ENCODE measurements at regions not wholly inside any gene's neighbourhood (a gene's known extent, or its start where the extent isn't known, plus 50 kb on each side); places are given as distances from the start of the nearest gene placed in this dataset.
"Not testable (repeated sequence)": the region's sequence is repeated elsewhere in the genome, so short reads cannot be mapped to it uniquely, and the experiment has no call there.

GRCh38 chr4:173635395-173635794 lies 105.4 kb upstream of the HAND2 start:
- Histone ChIP-seq H3K79me2 (ENCODE audit: control insufficient read depth, low read length) (no peaks in the 10 kb centered on the region), H4K20me1 (ENCODE audit: control insufficient read depth, insufficient read depth, low read depth, low read length) (no peaks in the 10 kb centered on the region), H3K27ac (ENCODE audit: low read depth, low read length) (no peak overlapping the region)

GRCh38 chr4:173626277-173626676 lies 96.2 kb upstream of the HAND2 start:
- no peaks in the 10 kb centered on the region for H3K4me1 ChIP-seq (ENCODE audit: control insufficient read depth, low read length)
- no peaks in the 10 kb centered on the region for H4K20me1 ChIP-seq (ENCODE audit: control insufficient read depth, insufficient read depth, low read depth, low read length)
- H3K79me2 ChIP-seq (ENCODE audit: control insufficient read depth, low read length), result no peaks in the 10 kb centered on the region
- H3K36me3 ChIP-seq (ENCODE audit: control insufficient read depth, low read length), result no peaks in the 10 kb centered on the region
- H3K4me3 ChIP-seq (ENCODE audit: low read length), result no peak overlapping the region
- H3K9me3 ChIP-seq (ENCODE audit: control insufficient read depth, insufficient read depth, low read length), result peaks cover 9% of the 10 kb centered on the region
- H3K27me3 ChIP-seq (ENCODE audit: control insufficient read depth, low read length), result no peaks in the 10 kb centered on the region
- H3K27ac ChIP-seq (ENCODE audit: low read depth, low read length), result no peak overlapping the region
- H3K9me2 ChIP-seq (replicated peaks; ENCODE audit: control insufficient read depth, low read length), result no peaks in the 10 kb centered on the region
- no peak overlapping the region for H3K4me2 ChIP-seq (ENCODE audit: low read length)
- H3F3A ChIP-seq (ENCODE audit: control insufficient read depth, insufficient read depth), result no peaks in the 10 kb centered on the region
- TF ChIP-seq EZH2phosphoT487 (IDR thresholded peaks at IDR 0.05; ENCODE audit: borderline replicate concordance, low read length), result no peak
- TF ChIP-seq, protein P1, sequence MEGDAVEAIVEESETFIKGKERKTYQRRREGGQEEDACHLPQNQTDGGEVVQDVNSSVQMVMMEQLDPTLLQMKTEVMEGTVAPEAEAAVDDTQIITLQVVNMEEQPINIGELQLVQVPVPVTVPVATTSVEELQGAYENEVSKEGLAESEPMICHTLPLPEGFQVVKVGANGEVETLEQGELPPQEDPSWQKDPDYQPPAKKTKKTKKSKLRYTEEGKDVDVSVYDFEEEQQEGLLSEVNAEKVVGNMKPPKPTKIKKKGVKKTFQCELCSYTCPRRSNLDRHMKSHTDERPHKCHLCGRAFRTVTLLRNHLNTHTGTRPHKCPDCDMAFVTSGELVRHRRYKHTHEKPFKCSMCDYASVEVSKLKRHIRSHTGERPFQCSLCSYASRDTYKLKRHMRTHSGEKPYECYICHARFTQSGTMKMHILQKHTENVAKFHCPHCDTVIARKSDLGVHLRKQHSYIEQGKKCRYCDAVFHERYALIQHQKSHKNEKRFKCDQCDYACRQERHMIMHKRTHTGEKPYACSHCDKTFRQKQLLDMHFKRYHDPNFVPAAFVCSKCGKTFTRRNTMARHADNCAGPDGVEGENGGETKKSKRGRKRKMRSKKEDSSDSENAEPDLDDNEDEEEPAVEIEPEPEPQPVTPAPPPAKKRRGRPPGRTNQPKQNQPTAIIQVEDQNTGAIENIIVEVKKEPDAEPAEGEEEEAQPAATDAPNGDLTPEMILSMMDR (IDR thresholded peaks at IDR 0.05; ENCODE audit: low read depth, low read length, poor library complexity, severe bottlenecking), result no peak

More at GRCh38 chr4:173635395-173635794, 105.4 kb upstream of the HAND2 start:
- Histone ChIP-seq H3K4me2 (ENCODE audit: low read length) (no peak overlapping the region), H3K4me1 (ENCODE audit: control insufficient read depth, low read length) (no peaks in the 10 kb centered on the region), H3K4me3 (ENCODE audit: low read length) (no peak overlapping the region), H3K9me3 (ENCODE audit: control insufficient read depth, insufficient read depth, low read length) (no peaks in the 10 kb centered on the region; the same call in 1 of the 2 replicates), H3K36me3 (ENCODE audit: control insufficient read depth, low read length) (no peaks in the 10 kb centered on the region), H3K9me2 (replicated peaks; ENCODE audit: control insufficient read depth, low read length) (no peaks in the 10 kb centered on the region), H3K27me3 (ENCODE audit: control insufficient read depth, low read length) (no peaks in the 10 kb centered on the region), H3F3A (ENCODE audit: control insufficient read depth, insufficient read depth) (no peaks in the 10 kb centered on the region)
- TF ChIP-seq, protein P1 (IDR thresholded peaks at IDR 0.05; ENCODE audit: low read depth, low read length, poor library complexity, severe bottlenecking), result no peak

DNA sequence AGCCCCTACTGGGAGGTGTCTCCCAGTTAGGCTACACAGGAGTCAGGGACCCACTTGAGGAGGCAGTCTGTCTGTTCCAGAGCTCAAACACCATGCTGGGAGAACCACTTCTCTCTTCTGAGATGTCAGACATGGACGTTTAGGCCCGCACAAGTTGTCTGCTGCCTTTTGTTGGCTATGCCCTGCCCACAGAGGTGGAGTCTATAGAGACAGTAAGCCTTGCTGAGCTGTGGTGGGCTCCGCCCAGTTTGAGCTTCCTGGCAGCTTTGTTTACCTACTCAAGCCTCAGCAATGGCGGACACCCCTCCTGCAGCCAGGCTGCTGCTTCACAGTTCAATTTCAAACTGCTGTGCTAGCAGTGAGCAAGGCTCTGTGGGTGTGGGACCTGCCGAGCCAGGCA lies 88.6 kb upstream of the HAND2 start:
- H3K36me3 ChIP-seq (ENCODE audit: control insufficient read depth, low read length); H3K9me3 ChIP-seq (ENCODE audit: control insufficient read depth, insufficient read depth, low read length); H4K20me1 ChIP-seq (ENCODE audit: control insufficient read depth, insufficient read depth, low read depth, low read length); H3K4me3 ChIP-seq (ENCODE audit: low read length); H3K27me3 ChIP-seq (ENCODE audit: control insufficient read depth, low read length); H3K4me2 ChIP-seq (ENCODE audit: low read length); H3K79me2 ChIP-seq (ENCODE audit: control insufficient read depth, low read length); H3K27ac ChIP-seq (ENCODE audit: low read depth, low read length); H3K4me1 ChIP-seq (ENCODE audit: control insufficient read depth, low read length); H3K9me2 ChIP-seq (replicated peaks; ENCODE audit: control insufficient read depth, low read length); H3F3A ChIP-seq (ENCODE audit: control insufficient read depth, insufficient read depth): not testable (repeated sequence)

DNA sequence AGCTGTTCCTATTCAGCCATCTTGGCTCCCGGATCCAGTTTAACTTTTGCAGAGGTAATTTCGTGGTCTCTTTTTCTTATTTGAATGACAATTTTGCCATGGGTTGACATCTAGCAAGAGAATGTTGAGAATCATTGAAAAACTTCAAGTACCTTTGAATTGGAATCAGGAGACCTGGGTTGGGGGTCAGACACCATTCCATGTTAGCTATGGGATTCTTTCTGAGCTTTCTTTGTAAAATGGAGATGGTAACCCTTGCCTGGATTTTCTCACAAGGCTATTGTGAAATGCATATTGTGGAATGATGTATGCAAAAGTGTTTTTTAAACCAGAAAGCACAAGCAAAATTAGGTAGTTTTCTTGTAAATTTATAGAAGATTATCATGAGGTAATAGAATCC lies 79.1 kb upstream of the HAND2 start:
- H3K27ac ChIP-seq (ENCODE audit: low read depth, low read length), result no peak overlapping the region

DNA sequence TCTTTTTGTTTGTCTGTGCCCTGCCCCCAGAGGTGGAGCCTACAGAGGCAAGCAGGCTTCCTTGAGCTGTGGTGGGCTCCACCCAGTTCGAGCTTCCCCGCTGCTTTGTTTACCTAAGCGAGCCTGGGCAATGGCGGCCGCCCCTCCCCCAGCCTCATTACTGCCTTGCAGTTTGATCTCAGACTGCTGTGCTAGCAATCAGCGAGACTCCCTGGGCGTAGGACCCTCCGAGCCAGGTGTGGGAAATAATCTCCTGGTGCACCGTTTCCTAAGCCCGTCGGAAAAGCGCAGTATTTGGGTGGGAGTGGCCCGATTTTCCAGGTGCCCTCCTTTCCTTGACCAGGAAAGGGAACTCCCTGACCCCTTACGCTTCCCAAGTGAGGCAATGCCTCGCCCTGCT lies 78.6 kb upstream of the HAND2 start:
- not testable (repeated sequence) for H3K4me1 ChIP-seq (ENCODE audit: control insufficient read depth, low read length); H3F3A ChIP-seq (ENCODE audit: control insufficient read depth, insufficient read depth); H3K4me2 ChIP-seq (ENCODE audit: low read length)

More for the DNA sequence above, 79.1 kb upstream of the HAND2 start:
- Histone ChIP-seq H3K36me3 (ENCODE audit: control insufficient read depth, low read length) (no peaks in the 10 kb centered on the region), H3K79me2 (ENCODE audit: control insufficient read depth, low read length) (no peaks in the 10 kb centered on the region), H3K9me2 (replicated peaks; ENCODE audit: control insufficient read depth, low read length) (no peaks in the 10 kb centered on the region), H3K9me3 (ENCODE audit: control insufficient read depth, insufficient read depth, low read length) (no peaks in the 10 kb centered on the region), H3K4me3 (ENCODE audit: low read length) (no peak overlapping the region), H3K27me3 (ENCODE audit: control insufficient read depth, low read length) (no peaks in the 10 kb centered on the region), H3F3A (ENCODE audit: control insufficient read depth, insufficient read depth) (no peaks in the 10 kb centered on the region), H3K4me1 (ENCODE audit: control insufficient read depth, low read length) (no peaks in the 10 kb centered on the region), H3K4me2 (ENCODE audit: low read length) (no peak overlapping the region), H4K20me1 (ENCODE audit: control insufficient read depth, insufficient read depth, low read depth, low read length) (no peaks in the 10 kb centered on the region)
- TF ChIP-seq, protein P1 (IDR thresholded peaks at IDR 0.05; ENCODE audit: low read depth, low read length, poor library complexity, severe bottlenecking), result no peak
- TF ChIP-seq EZH2phosphoT487 (IDR thresholded peaks at IDR 0.05; ENCODE audit: borderline replicate concordance, low read length), result no peak

More for the DNA sequence above, 78.6 kb upstream of the HAND2 start:
- H3K27me3 ChIP-seq (ENCODE audit: control insufficient read depth, low read length); H4K20me1 ChIP-seq (ENCODE audit: control insufficient read depth, insufficient read depth, low read depth, low read length); H3K27ac ChIP-seq (ENCODE audit: low read depth, low read length); H3K9me2 ChIP-seq (replicated peaks; ENCODE audit: control insufficient read depth, low read length); H3K9me3 ChIP-seq (ENCODE audit: control insufficient read depth, insufficient read depth, low read length); H3K79me2 ChIP-seq (ENCODE audit: control insufficient read depth, low read length); H3K4me3 ChIP-seq (ENCODE audit: low read length); H3K36me3 ChIP-seq (ENCODE audit: control insufficient read depth, low read length): not testable (repeated sequence)
